SK-N-SH treated with all-trans-retinoic acid at 6 μM for 48 hours (cell line): ENCODE measurements at regions not wholly inside any gene's neighbourhood (a gene's known extent, or its start where the extent isn't known, plus 50 kb on each side); places are given as distances from the start of the nearest gene placed in this dataset.

ENCODE experiments used
- ATAC-seq: fragments of 200-7000 bp; cut with Tn5 transposase; 3 replicates; pipeline ENCODE4 v1.9.1; 2020; ENCODE audit warnings: mild to moderate bottlenecking, moderate library complexity
- ARNTL ChIP-seq: fragments of 450-650 bp; formaldehyde crosslinking; IDR thresholded peaks from 2 replicates; pipeline ENCODE4 v1.5.0; 2020; ENCODE audit warnings: low read depth, mild to moderate bottlenecking, moderate library complexity, borderline replicate concordance
- BACH2 ChIP-seq: fragments of 250-450 bp; sonication (Bioruptor Pico); IDR thresholded peaks from 2 replicates; pipeline ENCODE4 v1.9.0; 2021; ENCODE audit warnings: mild to moderate bottlenecking, borderline replicate concordance
- CSDC2 ChIP-seq: fragments of 250-450 bp; sonication (Bioruptor Pico); IDR thresholded peaks from 2 replicates; pipeline ENCODE4 v1.5.0; 2020; ENCODE audit warnings: mild to moderate bottlenecking, moderate library complexity
- CSRNP3 ChIP-seq: fragments of 250-450 bp; sonication (Bioruptor Pico); IDR thresholded peaks from 2 replicates; pipeline ENCODE4 v1.5.1; 2021; ENCODE audit warnings: mild to moderate bottlenecking, moderate library complexity
- ESRRG ChIP-seq: fragments of 250-450 bp; sonication (Bioruptor Pico); IDR thresholded peaks from 2 replicates; pipeline ENCODE4 v1.6.1; 2021; ENCODE audit warnings: mild to moderate bottlenecking
- GLIS3 ChIP-seq: fragments of 250-450 bp; sonication (Bioruptor Pico); IDR thresholded peaks from 2 replicates; pipeline ENCODE4 v1.5.0; 2020; ENCODE audit warnings: mild to moderate bottlenecking, moderate library complexity
- ISL1 ChIP-seq: fragments of 250-450 bp; sonication (Bioruptor Pico); IDR thresholded peaks from 2 replicates; pipeline ENCODE4 v2.1.2; 2022; ENCODE audit warnings: mild to moderate bottlenecking, moderate library complexity
- OSR1 ChIP-seq: fragments of 250-450 bp; sonication (Bioruptor Pico); IDR thresholded peaks from 2 replicates; pipeline ENCODE4 v1.8.0; 2022; ENCODE audit warnings: moderate library complexity, mild to moderate bottlenecking, inconsistent platforms
- PPARA ChIP-seq: fragments of 250-450 bp; sonication (Bioruptor Pico); IDR thresholded peaks from 2 replicates; pipeline ENCODE4 v1.5.0; 2020; ENCODE audit warnings: mild to moderate bottlenecking, borderline replicate concordance
- RARB ChIP-seq: fragments of 250-450 bp; sonication (Bioruptor Pico); IDR thresholded peaks from 2 replicates; pipeline ENCODE4 v1.8.0; 2021; ENCODE audit warnings: mild to moderate bottlenecking, moderate library complexity
- SNAI2 ChIP-seq: fragments of 250-450 bp; sonication (Bioruptor Pico); IDR thresholded peaks from 2 replicates; pipeline ENCODE4 v1.5.0; 2020; ENCODE audit warnings: mild to moderate bottlenecking, moderate library complexity
- TCF4 ChIP-seq: fragments of 250-450 bp; sonication (Bioruptor Pico); IDR thresholded peaks from 2 replicates; pipeline ENCODE4 v1.8.0; 2021; ENCODE audit warnings: mild to moderate bottlenecking, moderate library complexity, borderline replicate concordance
- TOX ChIP-seq: fragments of 250-450 bp; sonication (Bioruptor Pico); IDR thresholded peaks from 2 replicates; pipeline ENCODE4 v1.8.0; 2021; ENCODE audit warnings: mild to moderate bottlenecking, moderate library complexity, borderline replicate concordance
- TSHZ2 ChIP-seq: fragments of 250-450 bp; sonication (Bioruptor Pico); IDR thresholded peaks from 2 replicates; pipeline ENCODE4 v1.5.0; 2020; ENCODE audit warnings: mild to moderate bottlenecking, moderate library complexity
- ZC3H10 ChIP-seq: fragments of 250-450 bp; sonication (Bioruptor Pico); IDR thresholded peaks from 2 replicates; pipeline ENCODE4 v1.5.1; 2021; ENCODE audit warnings: mild to moderate bottlenecking, moderate library complexity
- ZFP3 ChIP-seq: fragments of 250-450 bp; sonication (Bioruptor Pico); IDR thresholded peaks from 2 replicates; pipeline ENCODE4 v1.5.0; 2020; ENCODE audit warnings: mild to moderate bottlenecking, moderate library complexity
- ZFP30 ChIP-seq: fragments of 450-650 bp; formaldehyde crosslinking; IDR thresholded peaks from 2 replicates; pipeline ENCODE4 v1.5.0; 2022; ENCODE audit warnings: mild to moderate bottlenecking, moderate library complexity
- ZNF565 ChIP-seq: fragments of 450-650 bp; formaldehyde crosslinking; conservative IDR thresholded peaks from 2 replicates; pipeline ENCODE4 v1.5.0; 2020; ENCODE audit warnings: low read depth, mild to moderate bottlenecking, moderate library complexity
- ZNF8 ChIP-seq: fragments of 450-650 bp; formaldehyde crosslinking; IDR thresholded peaks from 2 replicates; pipeline ENCODE4 v1.5.0; 2020; ENCODE audit warnings: mild to moderate bottlenecking, moderate library complexity
- TF ChIP-seq, protein P1 (sequence below): fragments of 250-450 bp; sonication (Bioruptor Pico); IDR thresholded peaks from 2 replicates; pipeline ENCODE4 v1.5.1; 2020; ENCODE audit warnings: low read depth, mild to moderate bottlenecking, moderate library complexity
- TF ChIP-seq, protein P2 (sequence below): fragments of 250-450 bp; sonication (Bioruptor Pico); IDR thresholded peaks from 2 replicates; pipeline ENCODE4 v1.8.0; 2020; ENCODE audit warnings: mild to moderate bottlenecking, moderate library complexity, borderline replicate concordance

DNA sequence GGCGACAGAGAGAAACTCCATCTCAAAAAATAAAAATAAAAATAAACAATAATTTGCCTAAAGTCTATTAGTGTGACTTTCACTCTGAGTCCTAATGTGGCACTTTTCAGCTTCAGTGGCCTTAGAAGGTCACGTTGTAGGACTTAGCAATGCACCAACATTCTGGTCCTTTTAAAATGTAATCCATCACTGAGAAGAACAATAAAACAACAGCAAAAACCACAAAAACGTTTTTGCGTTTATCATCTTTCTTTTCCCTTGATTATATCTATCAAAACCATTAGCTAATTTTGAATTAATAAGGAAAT is 190.1 kb upstream of the ZNF608 start:
- no peak for ATAC-seq
- TF ChIP-seq TOX (CRISPR knock-in tag), result no peak
- no peak for TF ChIP-seq CSRNP3
- no peak for TF ChIP-seq ZFP3 (CRISPR knock-in tag)
- no peak for TF ChIP-seq ESRRG (CRISPR knock-in tag)
- TF ChIP-seq ZNF8 (CRISPR knock-in tag), result no peak

- TF ChIP-seq ZNF8 (CRISPR knock-in tag), result peak; percentile 93
- no peak for TF ChIP-seq ZNF565 (CRISPR knock-in tag)
- TF ChIP-seq ISL1 (CRISPR knock-in tag), result no peak
- ATAC-seq, result no peak
Measured at GRCh38 chr5:124941051-124942049, 194.9 kb upstream of the ZNF608 start.

GRCh38 chr5:124948062-124948753 is 201.8 kb upstream of the ZNF608 start:
- no peak for ATAC-seq
- no peak for TF ChIP-seq ZFP30 (CRISPR knock-in tag)
- TF ChIP-seq BACH2, result no peak
- TF ChIP-seq, protein P1, sequence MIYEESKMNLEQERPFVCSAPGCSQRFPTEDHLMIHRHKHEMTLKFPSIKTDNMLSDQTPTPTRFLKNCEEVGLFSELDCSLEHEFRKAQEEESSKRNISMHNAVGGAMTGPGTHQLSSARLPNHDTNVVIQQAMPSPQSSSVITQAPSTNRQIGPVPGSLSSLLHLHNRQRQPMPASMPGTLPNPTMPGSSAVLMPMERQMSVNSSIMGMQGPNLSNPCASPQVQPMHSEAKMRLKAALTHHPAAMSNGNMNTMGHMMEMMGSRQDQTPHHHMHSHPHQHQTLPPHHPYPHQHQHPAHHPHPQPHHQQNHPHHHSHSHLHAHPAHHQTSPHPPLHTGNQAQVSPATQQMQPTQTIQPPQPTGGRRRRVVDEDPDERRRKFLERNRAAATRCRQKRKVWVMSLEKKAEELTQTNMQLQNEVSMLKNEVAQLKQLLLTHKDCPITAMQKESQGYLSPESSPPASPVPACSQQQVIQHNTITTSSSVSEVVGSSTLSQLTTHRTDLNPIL (CRISPR knock-in tag), result no peak
- TF ChIP-seq ARNTL (CRISPR knock-in tag), result no peak
- TF ChIP-seq ZFP3 (CRISPR knock-in tag), result no peak

DNA sequence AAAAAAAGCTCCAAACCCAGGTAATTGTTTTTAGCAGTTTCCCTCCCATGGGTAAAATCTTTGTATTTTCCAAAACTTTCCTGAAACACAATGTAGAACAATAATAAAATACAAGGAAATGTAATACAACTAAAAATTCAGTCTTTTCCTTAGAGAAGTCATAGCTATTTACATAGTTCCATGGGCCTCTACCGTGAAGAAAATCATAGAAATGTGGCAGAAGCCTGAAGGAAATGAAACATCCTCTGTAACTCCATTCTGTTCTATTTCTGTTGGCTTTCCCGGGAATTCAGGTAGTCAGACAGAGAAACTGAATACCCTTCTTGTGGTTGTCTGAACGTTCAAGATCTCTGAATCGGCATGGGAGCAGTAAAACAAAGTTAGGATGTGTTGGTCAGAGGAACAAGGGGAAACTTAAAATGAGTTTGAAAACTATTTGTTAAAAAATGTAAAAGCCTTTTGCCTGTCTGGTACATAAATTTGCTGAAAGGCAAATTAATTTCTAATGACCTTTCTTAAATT is 202.4 kb upstream of the ZNF608 start:
- no peak for ATAC-seq
- TF ChIP-seq CSRNP3, result no peak
- no peak for TF ChIP-seq CSDC2
- TF ChIP-seq ZFP30 (CRISPR knock-in tag), result no peak
- no peak for TF ChIP-seq BACH2
- TF ChIP-seq ZFP3 (CRISPR knock-in tag), result no peak
- no peak for TF ChIP-seq ZNF8 (CRISPR knock-in tag)
- TF ChIP-seq, all 23 proteins: peak for 0

DNA sequence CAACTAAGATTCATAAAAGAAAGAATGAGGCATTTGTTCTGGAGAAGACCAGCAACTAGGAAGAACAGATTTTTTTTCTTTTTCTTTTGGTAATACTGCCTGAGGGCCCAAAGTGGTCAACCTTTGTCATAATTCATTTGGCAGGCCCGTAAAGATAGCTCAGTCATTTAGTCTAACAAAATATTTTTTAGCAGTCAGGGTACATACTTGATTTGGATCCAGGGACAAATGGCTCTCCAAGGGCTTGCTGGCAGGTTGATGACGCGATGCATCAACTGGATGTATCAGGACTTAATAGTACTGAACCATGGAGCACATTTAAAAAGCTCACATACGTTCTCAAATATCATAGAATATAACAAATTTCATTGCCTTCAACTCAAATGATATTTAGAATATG is 203.4 kb upstream of the ZNF608 start:
- ATAC-seq, result no peak
- TF ChIP-seq CSDC2 (no peak), ISL1 (CRISPR knock-in tag) (no peak), GLIS3 (CRISPR knock-in tag) (no peak), RARB (CRISPR knock-in tag) (no peak), TOX (CRISPR knock-in tag) (no peak), OSR1 (CRISPR knock-in tag) (no peak), ZC3H10 (CRISPR knock-in tag) (no peak), TSHZ2 (CRISPR knock-in tag) (no peak), PPARA (CRISPR knock-in tag) (no peak), SNAI2 (CRISPR knock-in tag) (no peak), ESRRG (CRISPR knock-in tag) (no peak), ZFP3 (CRISPR knock-in tag) (no peak), TCF4 (no peak), ZNF565 (CRISPR knock-in tag) (no peak), BACH2 (no peak)
- TF ChIP-seq, protein P1 (CRISPR knock-in tag), result no peak
- TF ChIP-seq, protein P2, sequence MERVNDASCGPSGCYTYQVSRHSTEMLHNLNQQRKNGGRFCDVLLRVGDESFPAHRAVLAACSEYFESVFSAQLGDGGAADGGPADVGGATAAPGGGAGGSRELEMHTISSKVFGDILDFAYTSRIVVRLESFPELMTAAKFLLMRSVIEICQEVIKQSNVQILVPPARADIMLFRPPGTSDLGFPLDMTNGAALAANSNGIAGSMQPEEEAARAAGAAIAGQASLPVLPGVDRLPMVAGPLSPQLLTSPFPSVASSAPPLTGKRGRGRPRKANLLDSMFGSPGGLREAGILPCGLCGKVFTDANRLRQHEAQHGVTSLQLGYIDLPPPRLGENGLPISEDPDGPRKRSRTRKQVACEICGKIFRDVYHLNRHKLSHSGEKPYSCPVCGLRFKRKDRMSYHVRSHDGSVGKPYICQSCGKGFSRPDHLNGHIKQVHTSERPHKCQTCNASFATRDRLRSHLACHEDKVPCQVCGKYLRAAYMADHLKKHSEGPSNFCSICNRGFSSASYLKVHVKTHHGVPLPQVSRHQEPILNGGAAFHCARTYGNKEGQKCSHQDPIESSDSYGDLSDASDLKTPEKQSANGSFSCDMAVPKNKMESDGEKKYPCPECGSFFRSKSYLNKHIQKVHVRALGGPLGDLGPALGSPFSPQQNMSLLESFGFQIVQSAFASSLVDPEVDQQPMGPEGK (CRISPR knock-in tag), result no peak
- TF ChIP-seq, all 23 proteins: peak for 0
